ENCODE measurements at regions not wholly inside any gene's neighbourhood (a gene's known extent, or its start where the extent isn't known, plus 50 kb on each side); places are given as distances from the start of the nearest gene placed in this dataset.

GRCh38 chr1:4853904-4854303 is 199.5 kb downstream of the AJAP1 start:
- no peak for TF ChIP-seq CTCF (conservative IDR thresholded peaks at IDR 0.05; ENCODE audit: low read depth, low read length)
- no peak for DNase-seq (ENCODE audit: low read depth)
- H3K4me3 ChIP-seq (ENCODE audit: low read depth, low read length): no peak overlapping the region

- TF ChIP-seq CTCF (conservative IDR thresholded peaks at IDR 0.05; ENCODE audit: low read depth, low read length): no peak
- no peak overlapping the region for H3K4me3 ChIP-seq (ENCODE audit: low read depth, low read length)
- no peak for DNase-seq (ENCODE audit: low read depth)
Measured at GRCh38 chr1:4851385-4852065, 197.1 kb downstream of the AJAP1 start.

- H3K4me3 ChIP-seq (ENCODE audit: low read depth, low read length): no peak overlapping the region
- DNase-seq (ENCODE audit: low read depth): no peak
- TF ChIP-seq CTCF (conservative IDR thresholded peaks at IDR 0.05; ENCODE audit: low read depth, low read length): no peak
Measured at GRCh38 chr1:4848431-4848830, 194.0 kb downstream of the AJAP1 start.

- no peak for DNase-seq (ENCODE audit: low read depth)
- no peak for TF ChIP-seq CTCF (conservative IDR thresholded peaks at IDR 0.05; ENCODE audit: low read depth, low read length)
- no peak overlapping the region for H3K4me3 ChIP-seq (ENCODE audit: low read depth, low read length)
Measured at GRCh38 chr1:4847711-4848110, 193.3 kb downstream of the AJAP1 start.
